HEK293 (cell line): ENCODE measurements at regions not wholly inside any gene's neighbourhood (a gene's known extent, or its start where the extent isn't known, plus 50 kb on each side); places are given as distances from the start of the nearest gene placed in this dataset.

Experiments
- CTCF ChIA-PET: fragments of 350-600 bp; formaldehyde crosslinking; extraction: SDS; loops from one replicate; lab custom pipeline; 2021; ENCODE audit warnings: antibody characterized with exemption; lab: Yijun Ruan, JAX
- POLR2A ChIA-PET: fragments of 300-600 bp; formaldehyde crosslinking; extraction: SDS; loops from one replicate; lab custom pipeline; 2020; ENCODE audit warnings: antibody characterized with exemption, inconsistent platforms; lab: Yijun Ruan, JAX
- H3K27ac ChIP-seq: fragments of 200-500 bp; sonication (Bioruptor generic); 2 replicates; pipeline ENCODE4 v1.5.1; 2014; ENCODE audit warnings: low read depth, low read length, control low read depth, inconsistent platforms; ENCODE audit errors: extremely low read depth
- H3K36me3 ChIP-seq, 2 experiments: fragments of 200-500 bp in 1 of 2; sonication (Bioruptor generic) in 1 of 2; 1 replicate in 1 of 2; 2 replicates in 1 of 2; pipeline ENCODE4 v1.5.1; 2014 to 2017; ENCODE audit warnings: inconsistent platforms in 2 of 2, low read length in 2 of 2; ENCODE audit not compliant: control insufficient read depth in 2 of 2, insufficient read depth in 1 of 2
- H3K4me1 ChIP-seq: fragments of 200-500 bp; sonication (Bioruptor generic); 2 replicates; pipeline ENCODE4 v1.5.1; 2014; ENCODE audit warnings: mild to moderate bottlenecking, low read length, inconsistent platforms; ENCODE audit not compliant: control insufficient read depth, insufficient read depth
- H3K4me3 ChIP-seq: 2 replicates; pipeline ENCODE4 v1.5.1; 2011; ENCODE audit warnings: low read depth, mild to moderate bottlenecking, control low read depth, low read length, moderate library complexity
- H3K9me3 ChIP-seq: fragments of 200-500 bp; sonication (Bioruptor generic); 2 replicates; pipeline ENCODE4 v1.5.1; 2014; ENCODE audit warnings: low read depth, low read length, inconsistent platforms; ENCODE audit not compliant: control insufficient read depth, insufficient read depth
- HOXC10 ChIP-seq: sonication (generic); formaldehyde crosslinking; IDR thresholded peaks from 2 replicates; pipeline ENCODE4 v1.8.1; 2023; ENCODE audit warnings: mild to moderate bottlenecking, missing genetic modification reagents
- ZFP69B ChIP-seq: fragments of 450-650 bp; formaldehyde crosslinking; IDR thresholded peaks from 2 replicates; pipeline ENCODE4 v1.5.1; 2016; ENCODE audit warnings: missing biosample characterization, missing genetic modification characterization
- ZNF311 ChIP-seq: fragments of 450-650 bp; formaldehyde crosslinking; IDR thresholded peaks from 2 replicates; pipeline ENCODE4 v1.5.1; 2017; ENCODE audit warnings: missing biosample characterization, missing genetic modification characterization, borderline replicate concordance
- ZNF341 ChIP-seq: fragments of 450-650 bp; formaldehyde crosslinking; IDR thresholded peaks from 2 replicates; pipeline ENCODE4; 2016; ENCODE audit warnings: low read depth, missing biosample characterization, missing genetic modification characterization
- ZNF555 ChIP-seq: fragments of 450-650 bp; formaldehyde crosslinking; conservative IDR thresholded peaks from 2 replicates; pipeline ENCODE4 v1.5.1; 2017; ENCODE audit warnings: missing biosample characterization, mild to moderate bottlenecking, missing genetic modification characterization, inconsistent platforms
- ZNF558 ChIP-seq: fragments of 450-650 bp; formaldehyde crosslinking; IDR thresholded peaks from 2 replicates; pipeline ENCODE4 v1.5.1; 2016; ENCODE audit warnings: missing biosample characterization, missing genetic modification characterization
- ZNF610 ChIP-seq: fragments of 450-650 bp; formaldehyde crosslinking; IDR thresholded peaks from 2 replicates; pipeline ENCODE4 v1.5.1; 2016; ENCODE audit warnings: missing biosample characterization, missing genetic modification characterization, borderline replicate concordance
- ZNF664 ChIP-seq: fragments of 450-650 bp; formaldehyde crosslinking; IDR thresholded peaks from 2 replicates; pipeline ENCODE4 v1.5.1; 2016; ENCODE audit warnings: missing biosample characterization, missing genetic modification characterization
- ZNF830 ChIP-seq: fragments of 450-650 bp; IDR thresholded peaks from 2 replicates; pipeline ENCODE4 v1.5.0; 2018; ENCODE audit warnings: missing biosample characterization, missing genetic modification characterization, low read depth, mild to moderate bottlenecking, moderate library complexity
- TF ChIP-seq, protein P1 (sequence below): fragments of 450-650 bp; formaldehyde crosslinking; IDR thresholded peaks from 2 replicates; pipeline ENCODE4 v1.5.1; 2016; ENCODE audit warnings: missing biosample characterization, missing genetic modification characterization
- TF ChIP-seq, protein P2 (sequence below): fragments of 450-650 bp; formaldehyde crosslinking; IDR thresholded peaks from 2 replicates; pipeline ENCODE4 v1.5.1; 2016; ENCODE audit warnings: missing biosample characterization, missing genetic modification characterization
- TF ChIP-seq, protein P3 (sequence below): fragments of 450-650 bp; formaldehyde crosslinking; IDR thresholded peaks from 2 replicates; pipeline ENCODE4 v1.5.1; 2017; ENCODE audit warnings: missing biosample characterization, missing genetic modification characterization
- TF ChIP-seq, protein P4 (sequence below): fragments of 450-650 bp; formaldehyde crosslinking; IDR thresholded peaks from 2 replicates; pipeline ENCODE4 v1.5.1; 2016; ENCODE audit warnings: missing biosample characterization, missing genetic modification characterization
- TF ChIP-seq, protein P5 (sequence below): fragments of 450-650 bp; formaldehyde crosslinking; IDR thresholded peaks from 2 replicates; pipeline ENCODE4 v1.5.1; 2017; ENCODE audit warnings: missing biosample characterization, missing genetic modification characterization
- TF ChIP-seq, protein P6 (sequence below): fragments of 450-650 bp; formaldehyde crosslinking; IDR thresholded peaks from 2 replicates; pipeline ENCODE4 v1.5.1; 2016; ENCODE audit warnings: missing biosample characterization, missing genetic modification characterization

DNA sequence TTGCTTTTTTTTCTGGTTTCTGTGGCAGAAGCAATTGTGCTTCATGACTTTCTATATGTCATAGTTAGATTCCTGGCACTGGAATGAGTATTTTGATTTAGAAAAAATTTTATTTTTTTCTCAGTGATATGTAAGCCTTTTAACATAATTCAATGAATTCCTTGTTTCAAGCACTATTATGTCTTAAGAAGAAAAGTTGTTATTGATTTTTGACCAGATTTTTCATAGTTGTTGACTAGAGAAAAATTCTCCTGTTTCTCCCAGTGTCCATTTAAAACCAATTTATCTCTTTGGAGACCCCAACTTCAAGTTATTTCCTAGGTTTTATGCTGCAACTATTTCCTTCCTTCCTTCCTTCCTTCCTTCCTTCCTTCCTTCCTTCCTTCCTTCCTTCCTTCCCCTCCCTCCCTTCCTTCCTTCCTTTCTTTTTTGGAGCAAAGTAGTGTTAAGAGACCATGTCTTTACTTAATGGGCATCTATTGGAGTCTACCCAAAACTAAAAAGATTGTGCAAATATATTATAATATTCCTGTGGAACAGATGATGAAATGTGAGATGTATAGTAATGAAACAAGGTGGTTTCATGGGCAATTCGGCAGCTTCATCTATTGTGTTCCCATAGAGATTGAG is 346.9 kb downstream of the RNF144B start:
- TF ChIP-seq, protein P1, sequence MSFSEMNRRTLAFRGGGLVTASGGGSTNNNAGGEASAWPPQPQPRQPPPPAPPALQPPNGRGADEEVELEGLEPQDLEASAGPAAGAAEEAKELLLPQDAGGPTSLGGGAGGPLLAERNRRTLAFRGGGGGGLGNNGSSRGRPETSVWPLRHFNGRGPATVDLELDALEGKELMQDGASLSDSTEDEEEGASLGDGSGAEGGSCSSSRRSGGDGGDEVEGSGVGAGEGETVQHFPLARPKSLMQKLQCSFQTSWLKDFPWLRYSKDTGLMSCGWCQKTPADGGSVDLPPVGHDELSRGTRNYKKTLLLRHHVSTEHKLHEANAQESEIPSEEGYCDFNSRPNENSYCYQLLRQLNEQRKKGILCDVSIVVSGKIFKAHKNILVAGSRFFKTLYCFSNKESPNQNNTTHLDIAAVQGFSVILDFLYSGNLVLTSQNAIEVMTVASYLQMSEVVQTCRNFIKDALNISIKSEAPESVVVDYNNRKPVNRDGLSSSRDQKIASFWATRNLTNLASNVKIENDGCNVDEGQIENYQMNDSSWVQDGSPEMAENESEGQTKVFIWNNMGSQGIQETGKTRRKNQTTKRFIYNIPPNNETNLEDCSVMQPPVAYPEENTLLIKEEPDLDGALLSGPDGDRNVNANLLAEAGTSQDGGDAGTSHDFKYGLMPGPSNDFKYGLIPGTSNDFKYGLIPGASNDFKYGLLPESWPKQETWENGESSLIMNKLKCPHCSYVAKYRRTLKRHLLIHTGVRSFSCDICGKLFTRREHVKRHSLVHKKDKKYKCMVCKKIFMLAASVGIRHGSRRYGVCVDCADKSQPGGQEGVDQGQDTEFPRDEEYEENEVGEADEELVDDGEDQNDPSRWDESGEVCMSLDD (tag by site-specific recombination): no peak
- no peak for TF ChIP-seq ZNF664
- TF ChIP-seq ZNF555 (tag by site-specific recombination): no peak
- TF ChIP-seq ZNF311 (tag by site-specific recombination): no peak
- TF ChIP-seq, protein P2, sequence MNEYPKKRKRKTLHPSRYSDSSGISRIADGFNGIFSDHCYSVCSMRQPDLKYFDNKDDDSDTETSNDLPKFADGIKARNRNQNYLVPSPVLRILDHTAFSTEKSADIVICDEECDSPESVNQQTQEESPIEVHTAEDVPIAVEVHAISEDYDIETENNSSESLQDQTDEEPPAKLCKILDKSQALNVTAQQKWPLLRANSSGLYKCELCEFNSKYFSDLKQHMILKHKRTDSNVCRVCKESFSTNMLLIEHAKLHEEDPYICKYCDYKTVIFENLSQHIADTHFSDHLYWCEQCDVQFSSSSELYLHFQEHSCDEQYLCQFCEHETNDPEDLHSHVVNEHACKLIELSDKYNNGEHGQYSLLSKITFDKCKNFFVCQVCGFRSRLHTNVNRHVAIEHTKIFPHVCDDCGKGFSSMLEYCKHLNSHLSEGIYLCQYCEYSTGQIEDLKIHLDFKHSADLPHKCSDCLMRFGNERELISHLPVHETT (tag by site-specific recombination): no peak
- TF ChIP-seq, protein P3, sequence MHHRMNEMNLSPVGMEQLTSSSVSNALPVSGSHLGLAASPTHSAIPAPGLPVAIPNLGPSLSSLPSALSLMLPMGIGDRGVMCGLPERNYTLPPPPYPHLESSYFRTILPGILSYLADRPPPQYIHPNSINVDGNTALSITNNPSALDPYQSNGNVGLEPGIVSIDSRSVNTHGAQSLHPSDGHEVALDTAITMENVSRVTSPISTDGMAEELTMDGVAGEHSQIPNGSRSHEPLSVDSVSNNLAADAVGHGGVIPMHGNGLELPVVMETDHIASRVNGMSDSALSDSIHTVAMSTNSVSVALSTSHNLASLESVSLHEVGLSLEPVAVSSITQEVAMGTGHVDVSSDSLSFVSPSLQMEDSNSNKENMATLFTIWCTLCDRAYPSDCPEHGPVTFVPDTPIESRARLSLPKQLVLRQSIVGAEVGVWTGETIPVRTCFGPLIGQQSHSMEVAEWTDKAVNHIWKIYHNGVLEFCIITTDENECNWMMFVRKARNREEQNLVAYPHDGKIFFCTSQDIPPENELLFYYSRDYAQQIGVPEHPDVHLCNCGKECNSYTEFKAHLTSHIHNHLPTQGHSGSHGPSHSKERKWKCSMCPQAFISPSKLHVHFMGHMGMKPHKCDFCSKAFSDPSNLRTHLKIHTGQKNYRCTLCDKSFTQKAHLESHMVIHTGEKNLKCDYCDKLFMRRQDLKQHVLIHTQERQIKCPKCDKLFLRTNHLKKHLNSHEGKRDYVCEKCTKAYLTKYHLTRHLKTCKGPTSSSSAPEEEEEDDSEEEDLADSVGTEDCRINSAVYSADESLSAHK (tag by site-specific recombination): no peak
- Histone ChIP-seq H3K4me1 (no peaks in the 10 kb centered on the region), H3K27ac (no peak overlapping the region), H3K9me3 (no peaks in the 10 kb centered on the region), H3K36me3 (no peaks in the 10 kb centered on the region), H3K4me3 (no peak overlapping the region)
- CTCF ChIA-PET: no interaction called here
- POLR2A ChIA-PET: no interaction called here

DNA sequence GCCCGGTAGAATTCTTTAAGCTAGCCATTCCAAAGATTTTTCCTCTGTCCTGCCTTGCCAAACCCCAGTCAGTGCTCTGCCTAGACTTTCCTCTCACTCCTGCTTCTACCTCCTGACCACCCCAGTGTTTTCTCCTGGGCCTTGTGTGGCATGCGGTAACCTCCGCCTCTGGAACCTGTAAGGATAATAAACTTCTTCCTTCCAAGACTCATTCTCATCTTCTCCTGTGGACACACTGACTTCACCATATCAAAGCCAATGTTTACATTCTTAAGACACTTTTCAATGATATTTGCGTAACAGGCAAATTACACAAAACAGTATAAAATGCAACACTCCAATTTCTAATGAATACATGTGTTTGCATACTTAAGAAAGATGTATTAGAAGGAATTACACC is 354.6 kb downstream of the RNF144B start:
- Histone ChIP-seq H3K4me3 (no peak overlapping the region), H3K36me3 (no peaks in the 10 kb centered on the region), H3K9me3 (no peaks in the 10 kb centered on the region), H3K4me1 (no peaks in the 10 kb centered on the region), H3K27ac (no peak overlapping the region)
- no peak for TF ChIP-seq ZNF830 (tag by site-specific recombination)
- no peak for TF ChIP-seq HOXC10 (CRISPR knock-in tag)
- TF ChIP-seq ZNF311 (tag by site-specific recombination): no peak
- TF ChIP-seq ZFP69B (tag by site-specific recombination): no peak
- CTCF ChIA-PET: interaction anchor here (1.2 kb wide), 1 partner anchor 9 kb away, joined by 3 read pairs; no protein-coding TSS in a partner anchor
- POLR2A ChIA-PET: no interaction called here

DNA sequence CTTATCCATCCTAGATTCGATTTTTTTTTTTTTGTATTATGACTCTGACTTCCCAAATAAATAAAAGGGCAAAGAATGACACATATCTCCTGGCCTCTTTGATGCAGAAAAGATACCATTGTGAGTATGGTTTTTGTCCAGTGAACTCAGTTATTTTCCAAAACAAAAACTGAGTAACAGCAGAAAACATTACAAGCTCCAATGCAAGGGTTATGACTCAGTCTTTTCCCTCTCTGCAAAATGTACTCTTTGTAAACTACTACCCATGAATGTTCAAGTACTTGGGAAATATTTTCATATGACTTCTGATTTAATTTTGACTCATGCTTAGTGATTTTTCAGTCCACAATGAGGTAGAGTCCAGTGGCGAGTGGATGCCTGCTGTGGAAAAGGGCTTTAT is 355.3 kb downstream of the RNF144B start:
- POLR2A ChIA-PET: no interaction called here
- Histone ChIP-seq H3K4me1 (no peaks in the 10 kb centered on the region), H3K36me3 (no peaks in the 10 kb centered on the region), H3K27ac (no peak overlapping the region), H3K4me3 (no peak overlapping the region), H3K9me3 (no peaks in the 10 kb centered on the region)
- CTCF ChIA-PET: interaction anchor here (1.2 kb wide), 1 partner anchor 8 kb away, joined by 3 read pairs; no protein-coding TSS in a partner anchor
- TF ChIP-seq, protein P4, sequence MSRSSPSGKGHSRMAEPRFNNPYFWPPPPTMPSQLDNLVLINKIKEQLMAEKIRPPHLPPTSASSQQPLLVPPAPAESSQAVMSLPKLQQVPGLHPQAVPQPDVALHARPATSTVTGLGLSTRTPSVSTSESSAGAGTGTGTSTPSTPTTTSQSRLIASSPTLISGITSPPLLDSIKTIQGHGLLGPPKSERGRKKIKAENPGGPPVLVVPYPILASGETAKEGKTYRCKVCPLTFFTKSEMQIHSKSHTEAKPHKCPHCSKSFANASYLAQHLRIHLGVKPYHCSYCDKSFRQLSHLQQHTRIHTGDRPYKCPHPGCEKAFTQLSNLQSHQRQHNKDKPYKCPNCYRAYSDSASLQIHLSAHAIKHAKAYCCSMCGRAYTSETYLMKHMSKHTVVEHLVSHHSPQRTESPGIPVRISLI (tag by site-specific recombination): no peak
- TF ChIP-seq ZNF341 (tag by site-specific recombination) (no peak), ZNF610 (tag by site-specific recombination) (no peak), ZNF558 (tag by site-specific recombination) (no peak)
- TF ChIP-seq, protein P5, sequence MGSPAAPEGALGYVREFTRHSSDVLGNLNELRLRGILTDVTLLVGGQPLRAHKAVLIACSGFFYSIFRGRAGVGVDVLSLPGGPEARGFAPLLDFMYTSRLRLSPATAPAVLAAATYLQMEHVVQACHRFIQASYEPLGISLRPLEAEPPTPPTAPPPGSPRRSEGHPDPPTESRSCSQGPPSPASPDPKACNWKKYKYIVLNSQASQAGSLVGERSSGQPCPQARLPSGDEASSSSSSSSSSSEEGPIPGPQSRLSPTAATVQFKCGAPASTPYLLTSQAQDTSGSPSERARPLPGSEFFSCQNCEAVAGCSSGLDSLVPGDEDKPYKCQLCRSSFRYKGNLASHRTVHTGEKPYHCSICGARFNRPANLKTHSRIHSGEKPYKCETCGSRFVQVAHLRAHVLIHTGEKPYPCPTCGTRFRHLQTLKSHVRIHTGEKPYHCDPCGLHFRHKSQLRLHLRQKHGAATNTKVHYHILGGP (tag by site-specific recombination): no peak
- TF ChIP-seq, protein P1 (tag by site-specific recombination): no peak
- TF ChIP-seq, protein P6, sequence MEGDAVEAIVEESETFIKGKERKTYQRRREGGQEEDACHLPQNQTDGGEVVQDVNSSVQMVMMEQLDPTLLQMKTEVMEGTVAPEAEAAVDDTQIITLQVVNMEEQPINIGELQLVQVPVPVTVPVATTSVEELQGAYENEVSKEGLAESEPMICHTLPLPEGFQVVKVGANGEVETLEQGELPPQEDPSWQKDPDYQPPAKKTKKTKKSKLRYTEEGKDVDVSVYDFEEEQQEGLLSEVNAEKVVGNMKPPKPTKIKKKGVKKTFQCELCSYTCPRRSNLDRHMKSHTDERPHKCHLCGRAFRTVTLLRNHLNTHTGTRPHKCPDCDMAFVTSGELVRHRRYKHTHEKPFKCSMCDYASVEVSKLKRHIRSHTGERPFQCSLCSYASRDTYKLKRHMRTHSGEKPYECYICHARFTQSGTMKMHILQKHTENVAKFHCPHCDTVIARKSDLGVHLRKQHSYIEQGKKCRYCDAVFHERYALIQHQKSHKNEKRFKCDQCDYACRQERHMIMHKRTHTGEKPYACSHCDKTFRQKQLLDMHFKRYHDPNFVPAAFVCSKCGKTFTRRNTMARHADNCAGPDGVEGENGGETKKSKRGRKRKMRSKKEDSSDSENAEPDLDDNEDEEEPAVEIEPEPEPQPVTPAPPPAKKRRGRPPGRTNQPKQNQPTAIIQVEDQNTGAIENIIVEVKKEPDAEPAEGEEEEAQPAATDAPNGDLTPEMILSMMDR (tag by site-specific recombination): no peak
